WTC11 (cell line): ENCODE measurements at regions not wholly inside any gene's neighbourhood (a gene's known extent, or its start where the extent isn't known, plus 50 kb on each side); places are given as distances from the start of the nearest gene placed in this dataset.

Source experiments
- CREM ChIP-seq: sonication (generic); formaldehyde crosslinking; IDR thresholded peaks from 2 replicates; pipeline ENCODE4 v1.8.1; 2022; ENCODE audit warnings: mild to moderate bottlenecking, missing genetic modification reagents, moderate library complexity
- CTCF ChIP-seq: fragments of 200-600 bp; IDR thresholded peaks from 2 replicates; pipeline ENCODE4 v1.8.0; 2022; ENCODE audit warnings: antibody characterized with exemption
- E2F1 ChIP-seq: sonication (generic); formaldehyde crosslinking; IDR thresholded peaks from 2 replicates; pipeline ENCODE4 v1.8.0; 2022; ENCODE audit warnings: mild to moderate bottlenecking, missing genetic modification reagents
- GABPB1 ChIP-seq: sonication (generic); formaldehyde crosslinking; IDR thresholded peaks from 2 replicates; pipeline ENCODE4 v1.8.1; 2023; ENCODE audit warnings: mild to moderate bottlenecking, missing genetic modification reagents
- JUN ChIP-seq: sonication (generic); formaldehyde crosslinking; IDR thresholded peaks from 2 replicates; pipeline ENCODE4 v1.8.0; 2023; ENCODE audit warnings: mild to moderate bottlenecking, missing genetic modification reagents

- TF ChIP-seq CTCF (no peak), JUN (CRISPR knock-in tag) (no peak), CREM (CRISPR knock-in tag) (no peak), GABPB1 (CRISPR knock-in tag) (no peak), E2F1 (CRISPR knock-in tag) (no peak)
Observed at GRCh38 chr9:2307480-2307879, 292.3 kb downstream of the SMARCA2 start.
